GM12874 (cell line): ENCODE measurements at regions not wholly inside any gene's neighbourhood (a gene's known extent, or its start where the extent isn't known, plus 50 kb on each side); places are given as distances from the start of the nearest gene placed in this dataset.

Experiments used
- CTCF ChIP-seq: IDR thresholded peaks from 2 replicates; pipeline ENCODE4 v1.5.1; 2011; ENCODE audit warnings: low read depth, mild to moderate bottlenecking, control low read depth, low read length, moderate library complexity; ENCODE audit not compliant: insufficient read depth

GRCh38 chr1:188615321-188615720 lies 1786.6 kb downstream of the PLA2G4A start:
- TF ChIP-seq CTCF: no peak

GRCh38 chr1:188620236-188620635 lies 1791.5 kb downstream of the PLA2G4A start:
- TF ChIP-seq CTCF: no peak

- no peak for TF ChIP-seq CTCF
Measured at GRCh38 chr1:188641566-188642211, 1812.9 kb downstream of the PLA2G4A start.

- no peak for TF ChIP-seq CTCF
Measured at GRCh38 chr1:188642704-188643103, 1814.0 kb downstream of the PLA2G4A start.

- no peak for TF ChIP-seq CTCF
Measured at GRCh38 chr1:188652678-188653077, 1823.9 kb downstream of the PLA2G4A start.

GRCh38 chr1:188660572-188660971 lies 1817.1 kb downstream of the BRINP3 start:
- TF ChIP-seq CTCF: no peak

- no peak for TF ChIP-seq CTCF
Measured at GRCh38 chr1:188665477-188665876, 1812.2 kb downstream of the BRINP3 start.
